Hepatocyte (in vitro differentiated cells): ENCODE measurements at regions not wholly inside any gene's neighbourhood (a gene's known extent, or its start where the extent isn't known, plus 50 kb on each side); places are given as distances from the start of the nearest gene placed in this dataset.

ENCODE experiments used
- CTCF ChIP-seq: fragments of 200-600 bp; sonication (generic); IDR thresholded peaks from 2 replicates; pipeline ENCODE4 v1.5.1; 2016; ENCODE audit warnings: antibody characterized with exemption, mild to moderate bottlenecking; ENCODE audit not compliant: poor library complexity
- EZH2 ChIP-seq: fragments of 200-600 bp; sonication (generic); IDR thresholded peaks from 2 replicates; pipeline ENCODE4 v1.6.1; 2016; ENCODE audit warnings: antibody characterized with exemption, mild to moderate bottlenecking, borderline replicate concordance
- EZH2phosphoT487 ChIP-seq: fragments of 200-600 bp; sonication (generic); IDR thresholded peaks from one replicate; pipeline ENCODE4 v1.6.1; 2018; ENCODE audit warnings: antibody characterized with exemption, mild to moderate bottlenecking, low read depth, moderate library complexity; ENCODE audit not compliant: unreplicated experiment, severe bottlenecking

- TF ChIP-seq CTCF = no peak
- TF ChIP-seq EZH2phosphoT487 = no peak
- no peak for TF ChIP-seq EZH2
Measured at GRCh38 chr10:59104186-59104585, 72.3 kb upstream of the PHYHIPL start.
